ENCODE measurements at regions not wholly inside any gene's neighbourhood (a gene's known extent, or its start where the extent isn't known, plus 50 kb on each side); places are given as distances from the start of the nearest gene placed in this dataset.

DNA sequence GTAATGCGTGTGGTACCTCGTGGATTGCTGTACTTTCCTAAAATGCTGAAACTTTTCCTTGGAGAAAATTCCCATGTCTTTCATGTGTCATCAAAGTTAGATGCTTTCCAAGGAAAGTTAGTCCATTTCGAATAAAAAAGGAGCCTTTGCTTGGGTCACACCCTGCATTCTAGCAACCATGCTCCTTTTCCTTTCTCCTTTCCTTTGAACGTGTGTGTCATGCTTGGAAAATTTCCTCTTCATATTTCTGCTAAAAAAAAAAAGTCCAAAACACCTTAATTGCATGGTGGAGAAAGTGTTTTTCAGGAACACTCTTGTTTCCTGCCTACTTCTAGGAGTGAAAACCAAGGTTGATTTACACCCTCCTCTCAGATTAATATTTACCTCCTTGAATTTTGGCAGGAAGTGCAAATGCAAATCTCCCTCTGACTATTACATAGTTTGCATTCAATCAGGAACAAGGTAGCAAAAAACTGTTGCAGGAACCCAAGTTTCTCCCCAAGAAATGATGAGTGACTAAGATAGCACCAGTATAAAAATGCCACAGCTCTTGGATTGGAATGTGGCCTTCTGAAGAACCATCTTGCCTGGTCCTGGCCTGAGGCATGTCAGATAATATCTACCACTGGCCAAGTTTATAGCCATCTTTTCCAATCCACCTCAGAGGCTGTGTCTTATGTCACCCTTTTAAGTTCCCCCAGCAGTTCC lies 590.6 kb downstream of the QKI start:
- TF ChIP-seq, protein P1, sequence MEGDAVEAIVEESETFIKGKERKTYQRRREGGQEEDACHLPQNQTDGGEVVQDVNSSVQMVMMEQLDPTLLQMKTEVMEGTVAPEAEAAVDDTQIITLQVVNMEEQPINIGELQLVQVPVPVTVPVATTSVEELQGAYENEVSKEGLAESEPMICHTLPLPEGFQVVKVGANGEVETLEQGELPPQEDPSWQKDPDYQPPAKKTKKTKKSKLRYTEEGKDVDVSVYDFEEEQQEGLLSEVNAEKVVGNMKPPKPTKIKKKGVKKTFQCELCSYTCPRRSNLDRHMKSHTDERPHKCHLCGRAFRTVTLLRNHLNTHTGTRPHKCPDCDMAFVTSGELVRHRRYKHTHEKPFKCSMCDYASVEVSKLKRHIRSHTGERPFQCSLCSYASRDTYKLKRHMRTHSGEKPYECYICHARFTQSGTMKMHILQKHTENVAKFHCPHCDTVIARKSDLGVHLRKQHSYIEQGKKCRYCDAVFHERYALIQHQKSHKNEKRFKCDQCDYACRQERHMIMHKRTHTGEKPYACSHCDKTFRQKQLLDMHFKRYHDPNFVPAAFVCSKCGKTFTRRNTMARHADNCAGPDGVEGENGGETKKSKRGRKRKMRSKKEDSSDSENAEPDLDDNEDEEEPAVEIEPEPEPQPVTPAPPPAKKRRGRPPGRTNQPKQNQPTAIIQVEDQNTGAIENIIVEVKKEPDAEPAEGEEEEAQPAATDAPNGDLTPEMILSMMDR (IDR thresholded peaks at IDR 0.05): no peak
- TF ChIP-seq POLR2A (IDR thresholded peaks at IDR 0.05): no peak
